ENCODE measurements at regions not wholly inside any gene's neighbourhood (a gene's known extent, or its start where the extent isn't known, plus 50 kb on each side); places are given as distances from the start of the nearest gene placed in this dataset.

GRCh38 chr2:64359171-64359891 lies 94.6 kb upstream of the LGALSL start:
- Histone ChIP-seq H2AFZ (no peak overlapping the region), H4K20me1 (ENCODE audit: insufficient read depth, poor library complexity, severe bottlenecking) (no peaks in the 10 kb centered on the region), H3K4me3 (no peak overlapping the region), H3K4me1 (ENCODE audit: insufficient read depth) (peaks cover 14% of the 10 kb centered on the region), H3K4me2 (no peak overlapping the region), H3K27ac (peak overlapping the region; percentile 62), H3K9me2 (replicated peaks; ENCODE audit: insufficient read depth) (no peaks in the 10 kb centered on the region), H3K27me3 (no peaks in the 10 kb centered on the region), H3K36me3 (replicated peaks; ENCODE audit: insufficient read depth, low read depth) (no peaks in the 10 kb centered on the region), H3K9me3 (ENCODE audit: low read depth) (no peaks in the 10 kb centered on the region), H3K79me2 (no peaks in the 10 kb centered on the region)
- WGBS (ENCODE audit: low lambda C conversion rate, missing lambda C conversion rate), result 88% methylated on average over 4 of the region's 4 CpGs
- TF ChIP-seq EZH2 (IDR thresholded peaks at IDR 0.05; ENCODE audit: borderline replicate concordance) (no peak), EZH2phosphoT487 (IDR thresholded peaks at IDR 0.05; ENCODE audit: low read depth, severe bottlenecking, unreplicated experiment) (no peak), CTCF (IDR thresholded peaks at IDR 0.05; ENCODE audit: poor library complexity) (no peak)
- no peak for DNase-seq (ENCODE audit: low spot score)

- no peaks in the 10 kb centered on the region for H3K9me2 ChIP-seq (replicated peaks; ENCODE audit: insufficient read depth)
- H4K20me1 ChIP-seq (ENCODE audit: insufficient read depth, poor library complexity, severe bottlenecking), result no peaks in the 10 kb centered on the region
- H3K4me2 ChIP-seq, result no peak overlapping the region
- peak overlapping the region; percentile 62 for H3K27ac ChIP-seq
- H3K36me3 ChIP-seq (replicated peaks; ENCODE audit: insufficient read depth, low read depth), result no peaks in the 10 kb centered on the region
- no peaks in the 10 kb centered on the region for H3K79me2 ChIP-seq
- WGBS (ENCODE audit: low lambda C conversion rate, missing lambda C conversion rate), result 53% methylated on average over 11 of the region's 11 CpGs
- peak; percentile 92 for DNase-seq (ENCODE audit: low spot score)
- H3K9me3 ChIP-seq (ENCODE audit: low read depth), result no peaks in the 10 kb centered on the region
- peaks cover 14% of the 10 kb centered on the region for H3K4me1 ChIP-seq (ENCODE audit: insufficient read depth)
- no peak for TF ChIP-seq EZH2phosphoT487 (IDR thresholded peaks at IDR 0.05; ENCODE audit: low read depth, severe bottlenecking, unreplicated experiment)
- TF ChIP-seq EZH2 (IDR thresholded peaks at IDR 0.05; ENCODE audit: borderline replicate concordance), result no peak
- no peak for TF ChIP-seq CTCF (IDR thresholded peaks at IDR 0.05; ENCODE audit: poor library complexity)
- H2AFZ ChIP-seq, result no peak overlapping the region
- H3K27me3 ChIP-seq, result no peaks in the 10 kb centered on the region
- no peak overlapping the region for H3K4me3 ChIP-seq
Measured at GRCh38 chr2:64359892-64360657, 93.9 kb upstream of the LGALSL start.

GRCh38 chr2:64361151-64361938 lies 92.6 kb upstream of the LGALSL start:
- H3K4me3 ChIP-seq, result no peak overlapping the region
- no peaks in the 10 kb centered on the region for H3K27me3 ChIP-seq
- H3K36me3 ChIP-seq (replicated peaks; ENCODE audit: insufficient read depth, low read depth), result no peaks in the 10 kb centered on the region
- no peak overlapping the region for H3K27ac ChIP-seq
- H3K9me2 ChIP-seq (replicated peaks; ENCODE audit: insufficient read depth), result no peaks in the 10 kb centered on the region
- TF ChIP-seq EZH2phosphoT487 (IDR thresholded peaks at IDR 0.05; ENCODE audit: low read depth, severe bottlenecking, unreplicated experiment), result no peak
- TF ChIP-seq EZH2 (IDR thresholded peaks at IDR 0.05; ENCODE audit: borderline replicate concordance), result no peak
- TF ChIP-seq CTCF (IDR thresholded peaks at IDR 0.05; ENCODE audit: poor library complexity), result no peak
- H4K20me1 ChIP-seq (ENCODE audit: insufficient read depth, poor library complexity, severe bottlenecking), result no peaks in the 10 kb centered on the region
- no peak for DNase-seq (ENCODE audit: low spot score)
- no peak overlapping the region for H2AFZ ChIP-seq
- WGBS (ENCODE audit: low lambda C conversion rate, missing lambda C conversion rate), result 81% methylated on average over 12 of the region's 12 CpGs
- H3K4me1 ChIP-seq (ENCODE audit: insufficient read depth), result peaks cover 14% of the 10 kb centered on the region
- H3K79me2 ChIP-seq, result no peaks in the 10 kb centered on the region
- H3K4me2 ChIP-seq, result no peak overlapping the region
- no peaks in the 10 kb centered on the region for H3K9me3 ChIP-seq (ENCODE audit: low read depth)
